H9 (cell line): ENCODE measurements at regions not wholly inside any gene's neighbourhood (a gene's known extent, or its start where the extent isn't known, plus 50 kb on each side); places are given as distances from the start of the nearest gene placed in this dataset.

ENCODE experiments used
- DNase-seq: peaks from one replicate; pipeline ENCODE4 v3.0.0-alpha.2; 2017
- H2AFZ ChIP-seq: one replicate; pipeline ENCODE4 v1.6.1; 2013; ENCODE audit warnings: mild to moderate bottlenecking, low read length, control low read depth, moderate library complexity
- H2AK5ac ChIP-seq: 2 replicates; pipeline ENCODE4 v1.6.1; 2013; ENCODE audit warnings: low read length, control low read depth, mixed read lengths; ENCODE audit not compliant: insufficient read length
- H2BK120ac ChIP-seq: one replicate; pipeline ENCODE4 v1.6.1; 2013; ENCODE audit warnings: low read depth, mild to moderate bottlenecking, low read length, control low read depth, inconsistent platforms; ENCODE audit not compliant: poor library complexity, severe bottlenecking
- H2BK12ac ChIP-seq: 2 replicates; pipeline ENCODE4 v1.6.1; 2013; ENCODE audit warnings: low read length, control low read depth, mixed read lengths, low read depth; ENCODE audit not compliant: insufficient read length
- H2BK15ac ChIP-seq: 2 replicates; pipeline ENCODE4 v1.6.1; 2013; ENCODE audit warnings: low read depth, low read length, control low read depth
- H2BK20ac ChIP-seq: one replicate; pipeline ENCODE4 v1.6.1; 2013; ENCODE audit warnings: low read depth, mild to moderate bottlenecking, low read length, control low read depth, inconsistent platforms; ENCODE audit not compliant: poor library complexity, severe bottlenecking
- H2BK5ac ChIP-seq: 2 replicates; pipeline ENCODE4 v1.6.1; 2013; ENCODE audit warnings: low read length, control low read depth, mixed read lengths; ENCODE audit not compliant: insufficient read length
- H3K14ac ChIP-seq: 2 replicates; pipeline ENCODE4 v1.6.1; 2013; ENCODE audit warnings: low read length, control low read depth; ENCODE audit not compliant: insufficient read depth
- H3K18ac ChIP-seq: 2 replicates; pipeline ENCODE4 v1.6.1; 2013; ENCODE audit warnings: low read depth, mild to moderate bottlenecking, mixed read lengths, low read length, control low read depth; ENCODE audit not compliant: insufficient read length
- H3K23ac ChIP-seq: 2 replicates; pipeline ENCODE4 v1.6.1; 2013; ENCODE audit warnings: low read length, control low read depth, mixed read lengths, low read depth; ENCODE audit not compliant: insufficient read length
- H3K23me2 ChIP-seq: 2 replicates; pipeline ENCODE4 v1.6.1; 2013; ENCODE audit warnings: low read depth, mild to moderate bottlenecking, mixed read lengths, low read length, control low read depth; ENCODE audit not compliant: insufficient read length, poor library complexity, severe bottlenecking
- H3K27ac ChIP-seq: 2 replicates; pipeline ENCODE4 v1.5.1; 2013; ENCODE audit warnings: low read length, control low read depth, mixed read lengths, low read depth; ENCODE audit not compliant: insufficient read length
- H3K27me3 ChIP-seq: 2 replicates; pipeline ENCODE4 v1.6.1; 2013; ENCODE audit warnings: low read length, control low read depth, inconsistent platforms; ENCODE audit not compliant: insufficient read depth
- H3K4ac ChIP-seq: 2 replicates; pipeline ENCODE4 v1.6.1; 2013; ENCODE audit warnings: low read depth, mild to moderate bottlenecking, control low read depth, inconsistent platforms, low read length, moderate library complexity
- H3K4me1 ChIP-seq: 2 replicates; pipeline ENCODE4 v1.6.1; 2013; ENCODE audit warnings: low read length, control low read depth, inconsistent platforms; ENCODE audit not compliant: insufficient read depth
- H3K4me2 ChIP-seq: 2 replicates; pipeline ENCODE4 v1.6.1; 2013; ENCODE audit warnings: low read length, control low read depth, mixed read lengths; ENCODE audit not compliant: insufficient read length, insufficient read depth
- H3K56ac ChIP-seq: 2 replicates; pipeline ENCODE4 v1.6.1; 2013; ENCODE audit warnings: low read depth, mild to moderate bottlenecking, mixed read lengths, low read length, control low read depth; ENCODE audit not compliant: insufficient read length
- H3K79me1 ChIP-seq: 2 replicates; pipeline ENCODE4 v1.6.1; 2013; ENCODE audit warnings: low read depth, mild to moderate bottlenecking, moderate library complexity, low read length, control low read depth, inconsistent platforms; ENCODE audit not compliant: insufficient read depth, poor library complexity, severe bottlenecking
- H3K79me2 ChIP-seq: 2 replicates; pipeline ENCODE4 v1.6.1; 2013; ENCODE audit warnings: low read length, control low read depth, inconsistent platforms; ENCODE audit not compliant: insufficient read depth
- H3K9ac ChIP-seq: 2 replicates; pipeline ENCODE4 v1.6.1; 2013; ENCODE audit warnings: low read length, control low read depth, mixed read lengths; ENCODE audit not compliant: insufficient read length; ENCODE audit errors: extremely low read depth
- H3K9me3 ChIP-seq: one replicate; pipeline ENCODE4 v1.6.1; 2013; ENCODE audit warnings: low read depth, low read length, inconsistent platforms; ENCODE audit not compliant: control insufficient read depth
- H3T11ph ChIP-seq: one replicate; pipeline ENCODE4 v1.6.1; 2013; ENCODE audit warnings: mild to moderate bottlenecking, low read length, control low read depth, inconsistent platforms
- H4K20me1 ChIP-seq: one replicate; pipeline ENCODE4 v1.6.1; 2013; ENCODE audit not compliant: control insufficient read depth, insufficient read length, insufficient read depth
- H4K5ac ChIP-seq: 2 replicates; pipeline ENCODE4 v1.6.1; 2013; ENCODE audit warnings: low read depth, mild to moderate bottlenecking, mixed read lengths, low read length, control low read depth; ENCODE audit not compliant: insufficient read length
- H4K8ac ChIP-seq: replicated peaks from 2 replicates; pipeline ENCODE4 v1.6.1; 2013; ENCODE audit warnings: low read length, control low read depth, mixed read lengths, low read depth; ENCODE audit not compliant: insufficient read length
- H4K91ac ChIP-seq: 2 replicates; pipeline ENCODE4 v1.6.1; 2013; ENCODE audit warnings: low read depth, mild to moderate bottlenecking, moderate library complexity, mixed read lengths, low read length, control low read depth; ENCODE audit not compliant: insufficient read length
- H3K27ac Mint-ChIP-seq, 3 experiments: 2 replicates in 2 of 3; 3 replicates in 1 of 3; pipeline ENCODE4 v1.8.0; 2020 to 2021; ENCODE audit warnings: mixed read lengths in 3 of 3, mild to moderate bottlenecking in 1 of 3, moderate library complexity in 1 of 3
- H3K27me3 Mint-ChIP-seq: 2 replicates; pipeline ENCODE4 v1.8.0; 2021; ENCODE audit warnings: low read depth, mild to moderate bottlenecking, moderate library complexity, mixed read lengths
- H3K36me3 Mint-ChIP-seq, 3 experiments: 2 replicates in 2 of 3; 3 replicates in 1 of 3; pipeline ENCODE4 v1.8.0; 2020 to 2021; ENCODE audit warnings: low read depth in 3 of 3, mixed read lengths in 3 of 3; ENCODE audit not compliant: insufficient read depth in 1 of 3
- H3K4me1 Mint-ChIP-seq, 2 experiments: 2 replicates each; pipeline ENCODE4 v1.8.0; 2020; ENCODE audit warnings: mixed read lengths in 2 of 2
- H3K4me3 Mint-ChIP-seq, 2 experiments: 2 replicates in 1 of 2; 3 replicates in 1 of 2; pipeline ENCODE4 v1.8.0; 2020 to 2021; ENCODE audit warnings: mild to moderate bottlenecking in 2 of 2, mixed read lengths in 2 of 2, moderate library complexity in 1 of 2
- H3K9me3 Mint-ChIP-seq, 2 experiments: 2 replicates in 1 of 2; 3 replicates in 1 of 2; pipeline ENCODE4 v1.8.0; 2020; ENCODE audit warnings: mild to moderate bottlenecking in 2 of 2, mixed read lengths in 2 of 2, moderate library complexity in 1 of 2
- WGBS: extraction: QIAGEN DNeasy Blood & Tissue Kit; methylation state at CpG from one replicate; pipeline ENCODE4 v1.1.7; 2013; ENCODE audit warnings: missing lambda C conversion rate, low lambda C conversion rate, mixed read lengths; ENCODE audit not compliant: insufficient read length; ENCODE audit errors: extremely low coverage; 5-methylcytosine and 5-hydroxymethylcytosine counted together
- TF ChIP-seq, protein P1 (sequence below): fragments of 200-600 bp; sonication (generic); conservative IDR thresholded peaks from 3 replicates; pipeline ENCODE4 v1.8.0; 2021; ENCODE audit warnings: antibody characterized with exemption, mild to moderate bottlenecking

- no peak overlapping the region for H2BK5ac ChIP-seq
- H3K27ac ChIP-seq, result no peak overlapping the region
- peaks cover 4 to 8% (median 5%) of the 10 kb centered on the region in 3 experiments; a peak in 6 of 7 replicates for H3K36me3 Mint-ChIP-seq
- H4K8ac ChIP-seq, result no peak overlapping the region
- no peak overlapping the region for H2BK120ac ChIP-seq
- H3K9me3 Mint-ChIP-seq, result peaks cover 11% of the 10 kb centered on the region in 2 experiments; a peak in 4 of 5 replicates
- no peaks in the 10 kb centered on the region for H3K79me2 ChIP-seq
- H3K4me2 ChIP-seq, result no peak overlapping the region
- H3K79me1 ChIP-seq, result no peaks in the 10 kb centered on the region
- no peak overlapping the region for H2AFZ ChIP-seq
- H3K9me3 ChIP-seq, result no peaks in the 10 kb centered on the region
- H3K4ac ChIP-seq, result no peak overlapping the region
- no peak overlapping the region for H2AK5ac ChIP-seq
- no peak overlapping the region for H2BK20ac ChIP-seq
- no peak for DNase-seq
- H3K23me2 ChIP-seq, result no peaks in the 10 kb centered on the region
- H3K23ac ChIP-seq, result no peak overlapping the region
- H3K4me1 Mint-ChIP-seq, result peaks cover 14 to 26% of the 10 kb centered on the region in 2 experiments
- peaks cover 14% of the 10 kb centered on the region for H3K27me3 Mint-ChIP-seq
- no peak overlapping the region for H4K5ac ChIP-seq
- no peak overlapping the region for H3K9ac ChIP-seq
- H3K27ac Mint-ChIP-seq, result no peak overlapping the region
- no peak overlapping the region for H2BK15ac ChIP-seq
- TF ChIP-seq, protein P1, sequence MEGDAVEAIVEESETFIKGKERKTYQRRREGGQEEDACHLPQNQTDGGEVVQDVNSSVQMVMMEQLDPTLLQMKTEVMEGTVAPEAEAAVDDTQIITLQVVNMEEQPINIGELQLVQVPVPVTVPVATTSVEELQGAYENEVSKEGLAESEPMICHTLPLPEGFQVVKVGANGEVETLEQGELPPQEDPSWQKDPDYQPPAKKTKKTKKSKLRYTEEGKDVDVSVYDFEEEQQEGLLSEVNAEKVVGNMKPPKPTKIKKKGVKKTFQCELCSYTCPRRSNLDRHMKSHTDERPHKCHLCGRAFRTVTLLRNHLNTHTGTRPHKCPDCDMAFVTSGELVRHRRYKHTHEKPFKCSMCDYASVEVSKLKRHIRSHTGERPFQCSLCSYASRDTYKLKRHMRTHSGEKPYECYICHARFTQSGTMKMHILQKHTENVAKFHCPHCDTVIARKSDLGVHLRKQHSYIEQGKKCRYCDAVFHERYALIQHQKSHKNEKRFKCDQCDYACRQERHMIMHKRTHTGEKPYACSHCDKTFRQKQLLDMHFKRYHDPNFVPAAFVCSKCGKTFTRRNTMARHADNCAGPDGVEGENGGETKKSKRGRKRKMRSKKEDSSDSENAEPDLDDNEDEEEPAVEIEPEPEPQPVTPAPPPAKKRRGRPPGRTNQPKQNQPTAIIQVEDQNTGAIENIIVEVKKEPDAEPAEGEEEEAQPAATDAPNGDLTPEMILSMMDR, result no peak
- no peak overlapping the region for H3K4me3 Mint-ChIP-seq
- H3K14ac ChIP-seq, result no peak overlapping the region; the same call in 1 of the 2 replicates
- no peak overlapping the region for H3T11ph ChIP-seq
- H3K27me3 ChIP-seq, result no peaks in the 10 kb centered on the region
- no CpG with 5 or more reads among the region's 8 CpGs for WGBS
- H3K18ac ChIP-seq, result no peak overlapping the region
- no peak overlapping the region for H2BK12ac ChIP-seq
- no peak overlapping the region for H4K91ac ChIP-seq
- no peaks in the 10 kb centered on the region for H4K20me1 ChIP-seq
- H3K4me1 ChIP-seq, result peaks cover 7% of the 10 kb centered on the region; the same call in 1 of the 2 replicates
- no peak overlapping the region for H3K56ac ChIP-seq
Measured at GRCh38 chr2:216583147-216583546, 50.1 kb upstream of the IGFBP2 start.
